Liver (tissue), 8 donors: ENCODE measurements at regions not wholly inside any gene's neighbourhood (a gene's known extent, or its start where the extent isn't known, plus 50 kb on each side); places are given as distances from the start of the nearest gene placed in this dataset.

ENCODE experiments used
- DNase-seq: peaks from one replicate; pipeline ENCODE4 v3.0.0-alpha.2; 2017; ENCODE audit warnings: low spot score
- H3K27ac ChIP-seq, 2 donors: one replicate each; pipeline ENCODE4 v1.7.0; 2013; ENCODE audit warnings: inconsistent platforms in 2 of 2, low read length in 2 of 2, control low read depth in 1 of 2, low read depth in 1 of 2, mild to moderate bottlenecking in 1 of 2
- H3K27me3 ChIP-seq, 4 donors: one replicate each; pipeline versions ENCODE4 v1.6.1 to v1.7.0; 2013; ENCODE audit warnings: low read length in 3 of 4, inconsistent platforms in 1 of 4, mild to moderate bottlenecking in 1 of 4, moderate library complexity in 1 of 4; ENCODE audit not compliant: control insufficient read depth in 4 of 4, insufficient read depth in 4 of 4
- H3K36me3 ChIP-seq, 4 donors: one replicate each; pipeline versions ENCODE4 v1.6.1 to v1.7.0; 2013; ENCODE audit warnings: low read length in 3 of 4, mild to moderate bottlenecking in 3 of 4, low read depth in 1 of 4, moderate library complexity in 1 of 4; ENCODE audit not compliant: control insufficient read depth in 4 of 4, insufficient read depth in 3 of 4
- H3K4me1 ChIP-seq, 4 donors: one replicate each; pipeline versions ENCODE4 v1.6.1 to v1.7.0; 2013; ENCODE audit warnings: low read length in 3 of 4, mild to moderate bottlenecking in 3 of 4, moderate library complexity in 1 of 4; ENCODE audit not compliant: control insufficient read depth in 4 of 4, insufficient read depth in 4 of 4
- H3K4me3 ChIP-seq, 3 donors: one replicate each; pipeline versions ENCODE4 v1.6.1 to v1.7.0; 2013; ENCODE audit warnings: low read length in 3 of 3, control low read depth in 1 of 3, low read depth in 1 of 3, mild to moderate bottlenecking in 1 of 3
- H3K9ac ChIP-seq, 2 donors: one replicate each; pipeline ENCODE4 v1.7.0; 2013; ENCODE audit warnings: low read length in 2 of 2, mild to moderate bottlenecking in 2 of 2, moderate library complexity in 2 of 2, control low read depth in 1 of 2, low read depth in 1 of 2
- H3K9me3 ChIP-seq, 4 donors: one replicate each; pipeline versions ENCODE4 v1.6.1 to v1.7.0; 2013; ENCODE audit warnings: low read length in 3 of 4; ENCODE audit not compliant: control insufficient read depth in 4 of 4
- EGR1 ChIP-seq, 2 donors: IDR thresholded peaks; 2 replicates each; pipeline ENCODE4 v1.6.1; 2016 to 2018; ENCODE audit warnings: antibody characterized with exemption in 2 of 2, low read depth in 2 of 2
- FOXA1 ChIP-seq: IDR thresholded peaks from 2 replicates; pipeline ENCODE4 v1.6.1; 2016; ENCODE audit warnings: antibody characterized with exemption
- FOXA2 ChIP-seq: IDR thresholded peaks from 2 replicates; pipeline ENCODE4 v1.6.1; 2016; ENCODE audit warnings: antibody characterized with exemption
- GABPA ChIP-seq, 2 donors: IDR thresholded peaks in 1 of 2; conservative IDR thresholded peaks in 1 of 2; 2 replicates each; pipeline ENCODE4 v1.6.1; 2016; ENCODE audit warnings: antibody characterized with exemption in 2 of 2, mild to moderate bottlenecking in 1 of 2, moderate library complexity in 1 of 2
- HNF4A ChIP-seq, 2 donors: conservative IDR thresholded peaks; 2 replicates each; pipeline ENCODE4 v1.6.1; 2016; ENCODE audit warnings: antibody characterized with exemption in 2 of 2, mild to moderate bottlenecking in 2 of 2
- HNF4G ChIP-seq: IDR thresholded peaks from 2 replicates; pipeline ENCODE4 v1.6.1; 2016; ENCODE audit warnings: antibody characterized with exemption
- JUND ChIP-seq, 2 donors: IDR thresholded peaks; 2 replicates each; pipeline ENCODE4 v1.6.1; 2016; ENCODE audit warnings: antibody characterized with exemption in 2 of 2
- NR2F2 ChIP-seq: IDR thresholded peaks from 2 replicates; pipeline ENCODE4 v1.6.1; 2016; ENCODE audit warnings: antibody characterized with exemption
- RAD21 ChIP-seq, 2 donors: IDR thresholded peaks; 2 replicates each; pipeline ENCODE4 v1.6.1; 2016; ENCODE audit warnings: antibody characterized with exemption in 2 of 2, mild to moderate bottlenecking in 2 of 2
- RXRA ChIP-seq, 2 donors: IDR thresholded peaks; 2 replicates each; pipeline ENCODE4 v1.6.1; 2017 to 2018; ENCODE audit warnings: antibody characterized with exemption in 2 of 2, mild to moderate bottlenecking in 1 of 2
- SP1 ChIP-seq: IDR thresholded peaks from 2 replicates; pipeline ENCODE4 v1.6.1; 2018; ENCODE audit warnings: antibody characterized with exemption, mild to moderate bottlenecking
- TAF1 ChIP-seq: conservative IDR thresholded peaks from 2 replicates; pipeline ENCODE4 v1.6.1; 2016; ENCODE audit warnings: antibody characterized with exemption, mild to moderate bottlenecking
- YY1 ChIP-seq: IDR thresholded peaks from 2 replicates; pipeline ENCODE4 v1.6.1; 2016; ENCODE audit warnings: antibody characterized with exemption, mild to moderate bottlenecking
- WGBS: extraction: QIAGEN DNeasy Blood & Tissue Kit; methylation state at CpG from one replicate; pipeline ENCODE4 v1.1.7; 2013; 5-methylcytosine and 5-hydroxymethylcytosine counted together
- TF ChIP-seq, protein P1 (sequence below): IDR thresholded peaks from 2 replicates; pipeline ENCODE4 v1.6.1; 2016; ENCODE audit warnings: antibody characterized with exemption, mild to moderate bottlenecking
- TF ChIP-seq, protein P2 (sequence below): IDR thresholded peaks from 2 replicates; pipeline ENCODE4 v1.6.1; 2016; ENCODE audit warnings: antibody characterized with exemption
- TF ChIP-seq, protein P3 (sequence below): IDR thresholded peaks from 2 replicates; pipeline ENCODE4 v1.6.1; 2016; ENCODE audit warnings: antibody characterized with exemption
- TF ChIP-seq, protein P4 (sequence below): IDR thresholded peaks from 2 replicates; pipeline ENCODE4 v1.6.1; 2016; ENCODE audit warnings: antibody characterized with exemption
- TF ChIP-seq, protein P5 (sequence below): fragments of 150-350 bp; IDR thresholded peaks from 2 replicates; pipeline ENCODE4 v1.5.1; 2017; ENCODE audit warnings: improper control_type of control experiment, low read depth, low read length; ENCODE audit not compliant: missing input control
- donor health status: healthy.
- donor health status: healthy.
- donor health status: healthy.
- donor health status: healthy.
- donor health status: healthy.

DNA sequence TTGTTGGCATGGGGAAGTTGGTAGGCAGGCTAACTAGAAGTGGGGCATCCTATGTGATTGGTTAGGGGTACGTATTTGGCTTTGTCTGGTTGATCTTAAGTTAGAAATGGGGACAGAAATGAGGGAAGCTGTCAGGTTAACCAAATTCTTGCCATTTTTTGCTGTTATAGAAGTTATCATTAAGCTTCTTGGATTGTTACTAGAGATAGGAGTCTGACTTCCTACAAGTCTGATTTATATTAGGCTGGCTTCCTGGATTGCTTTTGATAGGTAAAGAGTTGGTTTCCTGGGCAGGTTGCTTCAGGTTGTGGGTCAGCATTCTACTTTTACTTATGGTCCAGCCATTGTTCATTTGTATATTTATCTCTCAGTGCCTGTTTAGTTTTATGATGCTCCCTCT, 216.9 kb downstream of the TLE4 start:
- no peak overlapping the region for H3K4me3 ChIP-seq
- H3K36me3 ChIP-seq: no peaks in the 10 kb centered on the region
- no peaks in the 10 kb centered on the region for H3K4me1 ChIP-seq
- no peaks in the 10 kb centered on the region for H3K9me3 ChIP-seq
- H3K27ac ChIP-seq: no peak overlapping the region
- whole genome bisulfite sequencing: 59% methylated on average over 1 of the region's 1 CpG
- H3K9ac ChIP-seq: no peak overlapping the region
- peaks cover 0 to 3% (median 0%) of the 10 kb centered on the region in 4 donors for H3K27me3 ChIP-seq
- TF ChIP-seq GABPA (IDR thresholded peaks at IDR 0.05 in 1 of 2, conservative IDR thresholded peaks at IDR 0.05 in 1 of 2) (no peak), FOXA1 (no peak), YY1 (no peak), SP1 (no peak), HNF4A (conservative IDR thresholded peaks at IDR 0.05) (no peak), JUND (IDR thresholded peaks at IDR 0.05) (no peak), NR2F2 (no peak), RXRA (IDR thresholded peaks at IDR 0.05) (no peak), RAD21 (IDR thresholded peaks at IDR 0.05) (no peak), FOXA2 (no peak), EGR1 (IDR thresholded peaks at IDR 0.05; ENCODE audit: low read depth in 2 of 2) (no peak), TAF1 (no peak), HNF4G (no peak)
- TF ChIP-seq, protein P1, sequence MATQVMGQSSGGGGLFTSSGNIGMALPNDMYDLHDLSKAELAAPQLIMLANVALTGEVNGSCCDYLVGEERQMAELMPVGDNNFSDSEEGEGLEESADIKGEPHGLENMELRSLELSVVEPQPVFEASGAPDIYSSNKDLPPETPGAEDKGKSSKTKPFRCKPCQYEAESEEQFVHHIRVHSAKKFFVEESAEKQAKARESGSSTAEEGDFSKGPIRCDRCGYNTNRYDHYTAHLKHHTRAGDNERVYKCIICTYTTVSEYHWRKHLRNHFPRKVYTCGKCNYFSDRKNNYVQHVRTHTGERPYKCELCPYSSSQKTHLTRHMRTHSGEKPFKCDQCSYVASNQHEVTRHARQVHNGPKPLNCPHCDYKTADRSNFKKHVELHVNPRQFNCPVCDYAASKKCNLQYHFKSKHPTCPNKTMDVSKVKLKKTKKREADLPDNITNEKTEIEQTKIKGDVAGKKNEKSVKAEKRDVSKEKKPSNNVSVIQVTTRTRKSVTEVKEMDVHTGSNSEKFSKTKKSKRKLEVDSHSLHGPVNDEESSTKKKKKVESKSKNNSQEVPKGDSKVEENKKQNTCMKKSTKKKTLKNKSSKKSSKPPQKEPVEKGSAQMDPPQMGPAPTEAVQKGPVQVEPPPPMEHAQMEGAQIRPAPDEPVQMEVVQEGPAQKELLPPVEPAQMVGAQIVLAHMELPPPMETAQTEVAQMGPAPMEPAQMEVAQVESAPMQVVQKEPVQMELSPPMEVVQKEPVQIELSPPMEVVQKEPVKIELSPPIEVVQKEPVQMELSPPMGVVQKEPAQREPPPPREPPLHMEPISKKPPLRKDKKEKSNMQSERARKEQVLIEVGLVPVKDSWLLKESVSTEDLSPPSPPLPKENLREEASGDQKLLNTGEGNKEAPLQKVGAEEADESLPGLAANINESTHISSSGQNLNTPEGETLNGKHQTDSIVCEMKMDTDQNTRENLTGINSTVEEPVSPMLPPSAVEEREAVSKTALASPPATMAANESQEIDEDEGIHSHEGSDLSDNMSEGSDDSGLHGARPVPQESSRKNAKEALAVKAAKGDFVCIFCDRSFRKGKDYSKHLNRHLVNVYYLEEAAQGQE: no peak
- TF ChIP-seq, protein P2, sequence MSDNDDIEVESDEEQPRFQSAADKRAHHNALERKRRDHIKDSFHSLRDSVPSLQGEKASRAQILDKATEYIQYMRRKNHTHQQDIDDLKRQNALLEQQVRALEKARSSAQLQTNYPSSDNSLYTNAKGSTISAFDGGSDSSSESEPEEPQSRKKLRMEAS: no peak
- TF ChIP-seq, protein P3, sequence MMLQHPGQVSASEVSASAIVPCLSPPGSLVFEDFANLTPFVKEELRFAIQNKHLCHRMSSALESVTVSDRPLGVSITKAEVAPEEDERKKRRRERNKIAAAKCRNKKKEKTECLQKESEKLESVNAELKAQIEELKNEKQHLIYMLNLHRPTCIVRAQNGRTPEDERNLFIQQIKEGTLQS: no peak
- TF ChIP-seq, protein P4, sequence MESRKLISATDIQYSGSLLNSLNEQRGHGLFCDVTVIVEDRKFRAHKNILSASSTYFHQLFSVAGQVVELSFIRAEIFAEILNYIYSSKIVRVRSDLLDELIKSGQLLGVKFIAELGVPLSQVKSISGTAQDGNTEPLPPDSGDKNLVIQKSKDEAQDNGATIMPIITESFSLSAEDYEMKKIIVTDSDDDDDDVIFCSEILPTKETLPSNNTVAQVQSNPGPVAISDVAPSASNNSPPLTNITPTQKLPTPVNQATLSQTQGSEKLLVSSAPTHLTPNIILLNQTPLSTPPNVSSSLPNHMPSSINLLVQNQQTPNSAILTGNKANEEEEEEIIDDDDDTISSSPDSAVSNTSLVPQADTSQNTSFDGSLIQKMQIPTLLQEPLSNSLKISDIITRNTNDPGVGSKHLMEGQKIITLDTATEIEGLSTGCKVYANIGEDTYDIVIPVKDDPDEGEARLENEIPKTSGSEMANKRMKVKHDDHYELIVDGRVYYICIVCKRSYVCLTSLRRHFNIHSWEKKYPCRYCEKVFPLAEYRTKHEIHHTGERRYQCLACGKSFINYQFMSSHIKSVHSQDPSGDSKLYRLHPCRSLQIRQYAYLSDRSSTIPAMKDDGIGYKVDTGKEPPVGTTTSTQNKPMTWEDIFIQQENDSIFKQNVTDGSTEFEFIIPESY: no peak
- TF ChIP-seq, protein P5, sequence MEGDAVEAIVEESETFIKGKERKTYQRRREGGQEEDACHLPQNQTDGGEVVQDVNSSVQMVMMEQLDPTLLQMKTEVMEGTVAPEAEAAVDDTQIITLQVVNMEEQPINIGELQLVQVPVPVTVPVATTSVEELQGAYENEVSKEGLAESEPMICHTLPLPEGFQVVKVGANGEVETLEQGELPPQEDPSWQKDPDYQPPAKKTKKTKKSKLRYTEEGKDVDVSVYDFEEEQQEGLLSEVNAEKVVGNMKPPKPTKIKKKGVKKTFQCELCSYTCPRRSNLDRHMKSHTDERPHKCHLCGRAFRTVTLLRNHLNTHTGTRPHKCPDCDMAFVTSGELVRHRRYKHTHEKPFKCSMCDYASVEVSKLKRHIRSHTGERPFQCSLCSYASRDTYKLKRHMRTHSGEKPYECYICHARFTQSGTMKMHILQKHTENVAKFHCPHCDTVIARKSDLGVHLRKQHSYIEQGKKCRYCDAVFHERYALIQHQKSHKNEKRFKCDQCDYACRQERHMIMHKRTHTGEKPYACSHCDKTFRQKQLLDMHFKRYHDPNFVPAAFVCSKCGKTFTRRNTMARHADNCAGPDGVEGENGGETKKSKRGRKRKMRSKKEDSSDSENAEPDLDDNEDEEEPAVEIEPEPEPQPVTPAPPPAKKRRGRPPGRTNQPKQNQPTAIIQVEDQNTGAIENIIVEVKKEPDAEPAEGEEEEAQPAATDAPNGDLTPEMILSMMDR: no peak
- no peak for DNase-seq
